Right hindlimb (tissue), 1 donor: ENCODE measurements at regions not wholly inside any gene's neighbourhood (a gene's known extent, or its start where the extent isn't known, plus 50 kb on each side); places are given as distances from the start of the nearest gene placed in this dataset.

Experiments used
- DNase-seq: peaks from one replicate; pipeline ENCODE4 v3.0.0-alpha.2; 2018

- no peak for DNase-seq
Measured at GRCh38 chr11:95375451-95375850, 144.4 kb upstream of the SESN3 start.

GRCh38 chr11:95374105-95374504, 143.1 kb upstream of the SESN3 start:
- DNase-seq = no peak

GRCh38 chr11:95373241-95373640, 142.2 kb upstream of the SESN3 start:
- no peak for DNase-seq

- no peak for DNase-seq
Measured at GRCh38 chr11:95372097-95372656, 141.2 kb upstream of the SESN3 start.

- no peak for DNase-seq
Measured at GRCh38 chr11:95371153-95371552, 140.2 kb upstream of the SESN3 start.

GRCh38 chr11:95367726-95368125, 136.7 kb upstream of the SESN3 start:
- DNase-seq = no peak

- no peak for DNase-seq
Measured at GRCh38 chr11:95365348-95365747, 134.3 kb upstream of the SESN3 start.

- no peak for DNase-seq
Measured at GRCh38 chr11:95364324-95365295, 133.6 kb upstream of the SESN3 start.

GRCh38 chr11:95363708-95364107, 132.7 kb upstream of the SESN3 start:
- no peak for DNase-seq

- DNase-seq = no peak
Measured at GRCh38 chr11:95363164-95363563, 132.2 kb upstream of the SESN3 start.

- no peak for DNase-seq
Measured at GRCh38 chr11:95361180-95361579, 130.2 kb upstream of the SESN3 start.

GRCh38 chr11:95360377-95361075, 129.5 kb upstream of the SESN3 start:
- DNase-seq = no peak

GRCh38 chr11:95359756-95360155, 128.8 kb upstream of the SESN3 start:
- DNase-seq = no peak

GRCh38 chr11:95359341-95359663, 128.3 kb upstream of the SESN3 start:
- DNase-seq = no peak

GRCh38 chr11:95358511-95359340, 127.7 kb upstream of the SESN3 start:
- peak; percentile 72 for DNase-seq

- DNase-seq = no peak
Measured at GRCh38 chr11:95354304-95354703, 123.3 kb upstream of the SESN3 start.

- DNase-seq = no peak
Measured at GRCh38 chr11:95353706-95354105, 122.7 kb upstream of the SESN3 start.

- DNase-seq = no peak
Measured at GRCh38 chr11:95352733-95353346, 121.8 kb upstream of the SESN3 start.

GRCh38 chr11:95349345-95349942, 118.4 kb upstream of the SESN3 start:
- no peak for DNase-seq

GRCh38 chr11:95346265-95346664, 115.3 kb upstream of the SESN3 start:
- DNase-seq = no peak

- no peak for DNase-seq
Measured at GRCh38 chr11:95345651-95346050, 114.6 kb upstream of the SESN3 start.
